NCI-H748 (cell line): ENCODE measurements at regions not wholly inside any gene's neighbourhood (a gene's known extent, or its start where the extent isn't known, plus 50 kb on each side); places are given as distances from the start of the nearest gene placed in this dataset.

Experiments
- DNase-seq: peaks from one replicate; lab custom pipeline; 2025; ENCODE audit not compliant: unreplicated experiment; lab: John Stamatoyannopoulos, UW

GRCh38 chr6:22621701-22622100 is 52.3 kb downstream of the HDGFL1 start:
- no peak for DNase-seq

- DNase-seq = no peak
These were observed 53.0 kb downstream of the HDGFL1 start for GRCh38 chr6:22622351-22622750.

GRCh38 chr6:22622813-22623212 is 53.4 kb downstream of the HDGFL1 start:
- no peak for DNase-seq

- no peak for DNase-seq
These were observed 58.3 kb downstream of the HDGFL1 start for GRCh38 chr6:22627644-22628043.

GRCh38 chr6:22631091-22631490 is 61.7 kb downstream of the HDGFL1 start:
- DNase-seq = no peak

- DNase-seq = no peak
These were observed 63.3 kb downstream of the HDGFL1 start for GRCh38 chr6:22632581-22633145.

GRCh38 chr6:22636452-22636851 is 67.1 kb downstream of the HDGFL1 start:
- no peak for DNase-seq

- DNase-seq = no peak
These were observed 68.4 kb downstream of the HDGFL1 start for GRCh38 chr6:22637782-22638181.

- DNase-seq = no peak
These were observed 69.0 kb downstream of the HDGFL1 start for GRCh38 chr6:22638320-22638719.

GRCh38 chr6:22642254-22642653 is 72.9 kb downstream of the HDGFL1 start:
- DNase-seq = no peak

GRCh38 chr6:22643780-22644179 is 74.4 kb downstream of the HDGFL1 start:
- no peak for DNase-seq

- peak; percentile 12 for DNase-seq
These were observed 78.4 kb downstream of the HDGFL1 start for GRCh38 chr6:22647719-22648118.

- no peak for DNase-seq
These were observed 82.4 kb downstream of the HDGFL1 start for GRCh38 chr6:22651731-22652130.

- no peak for DNase-seq
These were observed 84.7 kb downstream of the HDGFL1 start for GRCh38 chr6:22653980-22654610.

- no peak for DNase-seq
These were observed 87.5 kb downstream of the HDGFL1 start for GRCh38 chr6:22656706-22657351.

- DNase-seq = no peak
These were observed 88.1 kb downstream of the HDGFL1 start for GRCh38 chr6:22657352-22657980.

- no peak for DNase-seq
These were observed 88.8 kb downstream of the HDGFL1 start for GRCh38 chr6:22658183-22658582.

GRCh38 chr6:22658934-22659333 is 89.6 kb downstream of the HDGFL1 start:
- DNase-seq = no peak

GRCh38 chr6:22664968-22665367 is 95.6 kb downstream of the HDGFL1 start:
- DNase-seq = peak; percentile 82

GRCh38 chr6:22666021-22666420 is 96.7 kb downstream of the HDGFL1 start:
- DNase-seq = no peak

GRCh38 chr6:22666586-22666985 is 97.2 kb downstream of the HDGFL1 start:
- no peak for DNase-seq

- no peak for DNase-seq
These were observed 98.5 kb downstream of the HDGFL1 start for GRCh38 chr6:22667855-22668254.
